Heart right ventricle (tissue), 16 donors: ENCODE measurements at regions not wholly inside any gene's neighbourhood (a gene's known extent, or its start where the extent isn't known, plus 50 kb on each side); places are given as distances from the start of the nearest gene placed in this dataset.

ENCODE experiments used
- ATAC-seq, 8 donors: fragments of 200-7000 bp; cut with Tn5 transposase; one replicate each; pipeline ENCODE4 v1.9.1; 2020; ENCODE audit warnings: mild to moderate bottlenecking in 8 of 8, moderate library complexity in 8 of 8, moderate number of reproducible peaks in 1 of 8
- DNase-seq, 2 donors: peaks; one replicate each; pipeline ENCODE4 v3.0.0-alpha.2; 2020
- H3K27ac ChIP-seq, 10 donors: fragments of 200-600 bp; sonication (generic) in 2 of 10; one replicate each; pipeline versions ENCODE4 v1.5.0 to v1.8.0; 2020 to 2022; ENCODE audit warnings: mild to moderate bottlenecking in 3 of 10
- H3K27me3 ChIP-seq, 7 donors: fragments of 200-600 bp; one replicate each; pipeline ENCODE4 v1.8.0; 2021 to 2022; ENCODE audit warnings: mild to moderate bottlenecking in 2 of 7
- H3K36me3 ChIP-seq, 9 donors: fragments of 200-600 bp; sonication (generic) in 1 of 9; one replicate each; pipeline versions ENCODE4 v1.5.0 to v1.8.0; 2020 to 2022; ENCODE audit warnings: mild to moderate bottlenecking in 2 of 9
- H3K4me1 ChIP-seq, 9 donors: fragments of 200-600 bp; sonication (generic) in 1 of 9; one replicate each; pipeline versions ENCODE4 v1.5.0 to v1.8.0; 2020 to 2022; ENCODE audit warnings: mild to moderate bottlenecking in 4 of 9
- H3K4me3 ChIP-seq, 10 donors: fragments of 200-600 bp; sonication (generic) in 2 of 10; one replicate each; pipeline versions ENCODE4 v1.5.0 to v1.8.0; 2020 to 2022; ENCODE audit warnings: mild to moderate bottlenecking in 7 of 10, moderate library complexity in 2 of 10
- H3K9me3 ChIP-seq, 11 donors: fragments of 200-600 bp in 10 of 11; sonication (generic) in 2 of 11; one replicate each; pipeline versions ENCODE4 v1.5.0 to v1.8.0; 2013 to 2022; ENCODE audit warnings: mild to moderate bottlenecking in 2 of 11, control low read depth in 1 of 11, moderate library complexity in 1 of 11
- CTCF ChIP-seq, 9 donors: fragments of 200-600 bp; sonication (generic) in 2 of 9; IDR thresholded peaks; one replicate each; pipeline versions ENCODE4 v1.5.0 to v1.8.0; 2021 to 2022; ENCODE audit warnings: antibody characterized with exemption in 9 of 9, mild to moderate bottlenecking in 5 of 9, moderate library complexity in 1 of 9
- WGBS, 2 donors: extraction: QIAGEN DNeasy Blood & Tissue Kit; methylation state at CpG; one replicate each; pipeline ENCODE4 v1.1.7; 2013; ENCODE audit warnings: inconsistent platforms in 1 of 2; 5-methylcytosine and 5-hydroxymethylcytosine counted together
- intact Hi-C, 10 donors: fragments of 100-400 bp; cut with DNase I; formaldehyde crosslinking; loops; one replicate each; pipeline versions ENCODE4 v1.11.1 to v1.14.2; 2022
- donor health status: Arrhythmogenic right ventricular cardiomyopathy.
- donor health status: ischemic (EF 13 %, LVEDD 7.1; RV severe dilation, severe dysfunction).
- donor health status: healthy with polysubstance abuse.
- donor health status: DM: no; HTN: yes; CAD: no.
- donor health status: DM: no; HTN: no; CAD: no.
- donor health status: ischemic (EF 25% LVEDD 6.9; RV normal size, moderate dysfunction).
- donor health status: ischemic (EF 25% LVEDD 5.7; RV mildly dilated, moderate dysfunction).
- donor health status: healthy.
- donor health status: DM: yes; HTN: yes; CAD: no.
- donor health status: Ischemic cardiomyopathy.
- donor health status: ischemic (EF 35%, LVEDD 5.7; RV mildly dilated, moderate dysfunction).
- donor health status: nonischemic (EF 11% LVEDD 7.7; RV severe dilation, severe dysfunction).
- donor health status: DM: yes; HTN: yes; CAD: no.
- donor health status: PGD.
- donor health status: ischemic (EF 29% LVEDD 5.4; RV normal size, mild dysfunction).
- donor health status: nonischemic (EF 23%, LVEDD 6.1; RV moderate dilation, normal function).

- Histone ChIP-seq H3K4me1 (no peaks in the 10 kb centered on the region), H3K4me3 (no peak overlapping the region), H3K36me3 (no peaks in the 10 kb centered on the region), H3K27ac (no peak overlapping the region), H3K27me3 (no peaks in the 10 kb centered on the region), H3K9me3 (no peaks in the 10 kb centered on the region)
- intact Hi-C loops: no loop called here
- WGBS, 2 donors: 65 to 75% methylated on average over 1 of the region's 1 CpG
- DNase-seq (no peak), ATAC-seq (no peak)
- no peak for TF ChIP-seq CTCF (IDR thresholded peaks at IDR 0.05)
Measured at GRCh38 chr1:191546803-191547202, 611.5 kb upstream of the RGS18 start.

- H3K9me3 ChIP-seq: no peaks in the 10 kb centered on the region
Measured at GRCh38 chr1:191551019-191551418, 607.2 kb upstream of the RGS18 start.

GRCh38 chr1:191558379-191558778, 599.9 kb upstream of the RGS18 start:
- WGBS, 2 donors: 59 to 61% methylated on average over 2 of the region's 2 CpGs
- H3K36me3 ChIP-seq: no peaks in the 10 kb centered on the region
- DNase-seq (no peak), ATAC-seq (no peak)
- H3K4me3 ChIP-seq: no peak overlapping the region
- no peaks in the 10 kb centered on the region for H3K27me3 ChIP-seq
- H3K4me1 ChIP-seq: no peaks in the 10 kb centered on the region
- intact Hi-C loops: no loop called here
- H3K9me3 ChIP-seq: no peaks in the 10 kb centered on the region
- H3K27ac ChIP-seq: no peak overlapping the region
- no peak for TF ChIP-seq CTCF (IDR thresholded peaks at IDR 0.05)

More at GRCh38 chr1:191551019-191551418, 607.2 kb upstream of the RGS18 start:
- WGBS, 2 donors: 79 to 81% methylated on average over 2 of the region's 2 CpGs
- no peaks in the 10 kb centered on the region for H3K27me3 ChIP-seq
- intact Hi-C loops: no loop called here
- no peak overlapping the region for H3K4me3 ChIP-seq
- H3K36me3 ChIP-seq: no peaks in the 10 kb centered on the region
- H3K27ac ChIP-seq: no peak overlapping the region
- H3K4me1 ChIP-seq: no peaks in the 10 kb centered on the region
- no peak for TF ChIP-seq CTCF (IDR thresholded peaks at IDR 0.05)
- no peak for ATAC-seq
- no peak for DNase-seq

GRCh38 chr1:191561276-191561675, 597.0 kb upstream of the RGS18 start:
- 76% methylated on average over 4 of the region's 4 CpGs for WGBS, 2 donors
- DNase-seq: no peak
- H3K36me3 ChIP-seq: no peaks in the 10 kb centered on the region

More at GRCh38 chr1:191561276-191561675, 597.0 kb upstream of the RGS18 start:
- Histone ChIP-seq H3K27me3 (no peaks in the 10 kb centered on the region), H3K4me3 (no peak overlapping the region), H3K9me3 (no peaks in the 10 kb centered on the region), H3K27ac (no peak overlapping the region), H3K4me1 (no peaks in the 10 kb centered on the region)
- intact Hi-C loops: no loop called here
- no peak for TF ChIP-seq CTCF (IDR thresholded peaks at IDR 0.05)
- ATAC-seq: no peak
